Bronchial epithelial cell (primary cell): ENCODE measurements at regions not wholly inside any gene's neighbourhood (a gene's known extent, or its start where the extent isn't known, plus 50 kb on each side); places are given as distances from the start of the nearest gene placed in this dataset.
A peak's percentile ranks its signal among the peaks of the same experiment; 100 is the strongest.

Experiments used
- DNase-seq: peaks from one replicate; pipeline ENCODE4 v3.0.0-alpha.2; 2010; ENCODE audit warnings: low read depth
- FAIRE-seq: peaks from 2 replicates; lab custom pipeline; 2011; peaks lifted over from hg19 to GRCh38; lab: Jason Lieb, UNC
- H3K27me3 ChIP-seq: 2 replicates; pipeline ENCODE4 v1.5.1; 2011; ENCODE audit warnings: low read length; ENCODE audit not compliant: control insufficient read depth, insufficient read depth
- H3K36me3 ChIP-seq: 2 replicates; pipeline ENCODE4 v1.5.1; 2011; ENCODE audit warnings: low read length; ENCODE audit not compliant: control insufficient read depth, insufficient read depth
- H3K4me3 ChIP-seq: 2 replicates; pipeline ENCODE4 v1.5.1; 2011; ENCODE audit warnings: mild to moderate bottlenecking, low read depth, low read length, control low read depth
- CTCF ChIP-seq: IDR thresholded peaks from 2 replicates; pipeline ENCODE4 v1.5.1; 2011; ENCODE audit warnings: mild to moderate bottlenecking, moderate library complexity, low read length, control low read depth, inconsistent platforms; ENCODE audit not compliant: insufficient read depth, severe bottlenecking

- DNase-seq (no peak), FAIRE-seq (peak; percentile 18)
- no peak for TF ChIP-seq CTCF
- Histone ChIP-seq H3K27me3 (no peaks in the 10 kb centered on the region), H3K4me3 (no peak overlapping the region), H3K36me3 (no peaks in the 10 kb centered on the region)
Observed at GRCh38 chr5:135091286-135091685, 57.3 kb upstream of the PITX1 start.

- FAIRE-seq: no peak
- no peak for TF ChIP-seq CTCF
Observed at GRCh38 chr5:135089912-135090311, 55.9 kb upstream of the PITX1 start.

GRCh38 chr5:135088911-135089310 lies 54.9 kb upstream of the PITX1 start:
- DNase-seq (no peak), FAIRE-seq (no peak)
- TF ChIP-seq CTCF: no peak
- H3K27me3 ChIP-seq: no peaks in the 10 kb centered on the region
- H3K36me3 ChIP-seq: no peaks in the 10 kb centered on the region
- H3K4me3 ChIP-seq: no peak overlapping the region

More at GRCh38 chr5:135089912-135090311, 55.9 kb upstream of the PITX1 start:
- no peaks in the 10 kb centered on the region for H3K36me3 ChIP-seq
- DNase-seq: no peak
- H3K4me3 ChIP-seq: no peak overlapping the region
- no peaks in the 10 kb centered on the region for H3K27me3 ChIP-seq

- no peak for TF ChIP-seq CTCF
- no peak overlapping the region for H3K4me3 ChIP-seq
- DNase-seq (no peak), FAIRE-seq (no peak)
- no peaks in the 10 kb centered on the region for H3K27me3 ChIP-seq
- H3K36me3 ChIP-seq: no peaks in the 10 kb centered on the region
Observed at GRCh38 chr5:135087950-135088349, 53.9 kb upstream of the PITX1 start.

GRCh38 chr5:135085936-135086725 lies 52.1 kb upstream of the PITX1 start:
- no peak for TF ChIP-seq CTCF
- H3K27me3 ChIP-seq: no peaks in the 10 kb centered on the region
- H3K4me3 ChIP-seq: no peak overlapping the region
- H3K36me3 ChIP-seq: no peaks in the 10 kb centered on the region
- DNase-seq: no peak
- no peak for FAIRE-seq
